ENCODE measurements at regions not wholly inside any gene's neighbourhood (a gene's known extent, or its start where the extent isn't known, plus 50 kb on each side); places are given as distances from the start of the nearest gene placed in this dataset.

DNA sequence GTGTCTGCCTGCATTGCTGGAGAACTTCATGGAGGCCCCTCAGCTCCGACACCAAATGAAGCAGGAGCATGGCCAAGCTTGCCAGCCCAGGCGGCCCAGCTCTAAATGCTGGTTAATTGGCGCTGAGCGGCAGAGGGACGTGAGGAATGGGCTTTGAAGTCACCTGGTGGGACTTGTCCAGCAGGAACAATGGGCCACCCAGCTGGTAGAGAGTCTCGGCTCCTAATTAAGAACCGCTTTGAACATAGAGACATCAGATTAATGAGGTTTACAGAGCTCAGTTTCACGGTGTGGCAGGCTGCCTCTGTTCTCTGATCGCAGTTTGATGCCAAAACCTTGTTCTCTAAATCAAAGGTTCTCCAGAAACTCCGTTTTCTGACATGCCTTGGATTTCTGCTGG is 77.5 kb upstream of the LINGO1 start:
- H3K27ac ChIP-seq, result no peak overlapping the region
- H3K9me3 ChIP-seq, result no peaks in the 10 kb centered on the region
- no peaks in the 10 kb centered on the region for H3K36me3 ChIP-seq
- DNase-seq, result no peak
- TF ChIP-seq, protein P1, sequence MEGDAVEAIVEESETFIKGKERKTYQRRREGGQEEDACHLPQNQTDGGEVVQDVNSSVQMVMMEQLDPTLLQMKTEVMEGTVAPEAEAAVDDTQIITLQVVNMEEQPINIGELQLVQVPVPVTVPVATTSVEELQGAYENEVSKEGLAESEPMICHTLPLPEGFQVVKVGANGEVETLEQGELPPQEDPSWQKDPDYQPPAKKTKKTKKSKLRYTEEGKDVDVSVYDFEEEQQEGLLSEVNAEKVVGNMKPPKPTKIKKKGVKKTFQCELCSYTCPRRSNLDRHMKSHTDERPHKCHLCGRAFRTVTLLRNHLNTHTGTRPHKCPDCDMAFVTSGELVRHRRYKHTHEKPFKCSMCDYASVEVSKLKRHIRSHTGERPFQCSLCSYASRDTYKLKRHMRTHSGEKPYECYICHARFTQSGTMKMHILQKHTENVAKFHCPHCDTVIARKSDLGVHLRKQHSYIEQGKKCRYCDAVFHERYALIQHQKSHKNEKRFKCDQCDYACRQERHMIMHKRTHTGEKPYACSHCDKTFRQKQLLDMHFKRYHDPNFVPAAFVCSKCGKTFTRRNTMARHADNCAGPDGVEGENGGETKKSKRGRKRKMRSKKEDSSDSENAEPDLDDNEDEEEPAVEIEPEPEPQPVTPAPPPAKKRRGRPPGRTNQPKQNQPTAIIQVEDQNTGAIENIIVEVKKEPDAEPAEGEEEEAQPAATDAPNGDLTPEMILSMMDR (IDR thresholded peaks at IDR 0.05 in 8 of 11, conservative IDR thresholded peaks at IDR 0.05 in 3 of 11), result no peak
- TF ChIP-seq POLR2A (IDR thresholded peaks at IDR 0.05), result no peak
- TF ChIP-seq POLR2AphosphoS5 (IDR thresholded peaks at IDR 0.05), result no peak
- no peak overlapping the region for H3K4me3 ChIP-seq
- H3K27me3 ChIP-seq (replicated peaks in 1 of 7), result peaks cover 0 to 35% (median 4%) of the 10 kb centered on the region in 7 donors
- no peaks in the 10 kb centered on the region for H3K4me1 ChIP-seq
- WGBS, 5 donors, result 71 to 85% (median 83%) methylated on average over 9 to 10 of the region's 10 CpGs
- intact Hi-C loops (cut with DNase I; ENCODE audit: low total_unique reads), result no loop called here

DNA sequence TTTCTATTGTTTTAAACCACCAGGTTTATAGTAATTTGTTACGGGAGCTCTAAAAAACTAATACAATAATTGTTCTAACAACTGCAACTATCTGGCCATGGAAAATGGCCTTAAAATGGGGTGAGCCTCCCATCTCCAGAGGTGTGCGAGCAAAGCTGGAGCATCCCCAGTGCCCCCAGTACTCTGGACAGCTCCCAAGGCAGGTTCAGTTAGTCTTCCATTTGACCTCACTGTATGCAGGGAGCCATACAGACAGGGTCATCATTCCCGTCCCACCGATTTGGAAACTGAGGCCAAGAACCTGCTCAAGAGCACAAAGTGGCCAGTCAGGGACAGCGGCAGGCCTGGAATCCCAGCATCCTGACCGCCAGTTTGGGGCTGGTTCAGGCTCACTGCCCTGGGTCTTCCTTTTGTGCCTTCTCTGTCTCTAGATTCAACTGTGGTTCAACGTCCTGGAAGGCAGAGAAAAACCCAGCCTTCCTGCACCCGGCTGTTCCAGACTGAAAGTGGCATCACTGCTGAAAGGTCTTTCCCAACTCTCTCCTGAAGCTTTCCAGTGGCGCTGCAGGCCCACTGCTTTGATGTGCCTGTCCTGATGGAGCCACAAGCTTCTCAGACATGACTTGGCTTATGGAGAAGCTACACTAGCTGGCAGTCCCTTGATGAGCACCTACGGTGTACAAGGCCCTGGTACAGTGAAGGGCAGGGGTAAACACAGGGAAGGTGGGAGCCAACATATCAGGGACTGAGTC is 76.6 kb upstream of the LINGO1 start:
- no peak overlapping the region for H3K27ac ChIP-seq
- WGBS, 5 donors, result 81 to 91% (median 83%) methylated on average over 8 to 10 of the region's 10 CpGs
- intact Hi-C loops (cut with DNase I; ENCODE audit: low total_unique reads), result no loop called here
- peaks cover 0 to 32% (median 0%) of the 10 kb centered on the region in 7 donors for H3K27me3 ChIP-seq (replicated peaks in 1 of 7)
- DNase-seq, result no peak
- H3K4me1 ChIP-seq, result no peaks in the 10 kb centered on the region
- H3K4me3 ChIP-seq, result no peak overlapping the region
- no peaks in the 10 kb centered on the region for H3K9me3 ChIP-seq
- no peaks in the 10 kb centered on the region for H3K36me3 ChIP-seq
- TF ChIP-seq, protein P1 (IDR thresholded peaks at IDR 0.05 in 8 of 11, conservative IDR thresholded peaks at IDR 0.05 in 3 of 11), result no peak
- TF ChIP-seq POLR2AphosphoS5 (IDR thresholded peaks at IDR 0.05) (no peak), POLR2A (IDR thresholded peaks at IDR 0.05) (no peak)

DNA sequence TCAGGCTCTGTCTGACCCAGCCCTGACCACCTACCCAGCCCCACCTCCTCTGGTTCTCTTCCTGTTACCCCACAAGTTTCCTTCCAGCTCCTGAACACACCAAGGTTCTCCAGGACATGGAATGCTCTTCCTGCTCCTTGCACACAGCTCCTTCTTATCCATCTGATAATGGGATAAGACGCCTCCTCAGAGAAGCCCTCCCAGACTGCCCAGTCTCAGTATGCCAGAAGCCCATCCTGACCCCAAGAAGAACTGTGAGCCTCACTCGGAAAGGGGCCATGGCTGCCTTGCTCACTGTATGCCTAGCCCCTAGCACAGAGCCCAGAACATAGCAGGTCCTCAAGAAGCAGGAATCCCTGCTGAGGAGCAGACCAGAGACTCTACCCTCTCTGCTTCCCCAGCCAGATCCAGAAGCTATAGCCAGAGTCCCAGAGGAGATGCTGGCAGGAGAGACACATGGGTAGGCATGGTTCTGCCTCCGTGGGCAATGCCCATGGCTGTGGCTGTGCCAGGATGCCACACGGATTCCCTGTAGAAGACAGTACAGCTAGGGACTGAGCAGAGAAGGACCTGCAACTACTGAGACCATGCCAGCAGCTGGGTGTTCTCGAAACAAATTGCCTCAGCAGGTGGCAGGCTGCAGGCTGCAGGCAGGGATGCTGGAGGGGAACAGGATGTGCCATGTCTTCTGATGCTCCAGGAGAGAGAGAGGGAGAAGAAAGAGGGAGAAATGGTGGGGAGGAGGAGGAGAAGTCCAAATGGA is 74.0 kb upstream of the LINGO1 start:
- H3K36me3 ChIP-seq, result no peaks in the 10 kb centered on the region
- no peak overlapping the region for H3K27ac ChIP-seq
- WGBS, 5 donors, result 56 to 86% (median 76%) methylated on average over 4 to 5 of the region's 5 CpGs
- H3K9me3 ChIP-seq, result no peaks in the 10 kb centered on the region
- intact Hi-C loops (cut with DNase I; ENCODE audit: low total_unique reads), result no loop called here
- H3K4me1 ChIP-seq, result no peaks in the 10 kb centered on the region
- TF ChIP-seq, protein P1 (IDR thresholded peaks at IDR 0.05 in 8 of 11, conservative IDR thresholded peaks at IDR 0.05 in 3 of 11), result no peak
- TF ChIP-seq POLR2A (IDR thresholded peaks at IDR 0.05), result no peak
- no peak for TF ChIP-seq POLR2AphosphoS5 (IDR thresholded peaks at IDR 0.05)
- H3K27me3 ChIP-seq (replicated peaks in 1 of 7), result peaks cover 0 to 21% (median 0%) of the 10 kb centered on the region in 7 donors
- no peak for DNase-seq
- H3K4me3 ChIP-seq, result no peak overlapping the region
